Osteoblast (primary cell): ENCODE measurements at regions not wholly inside any gene's neighbourhood (a gene's known extent, or its start where the extent isn't known, plus 50 kb on each side); places are given as distances from the start of the nearest gene placed in this dataset.

ENCODE experiments used
- DNase-seq: peaks from one replicate; pipeline ENCODE4 v3.0.0; 2011; ENCODE audit warnings: low spot score, mixed read lengths; ENCODE audit not compliant: insufficient read length; ENCODE audit errors: missing footprints
- H2AFZ ChIP-seq: 2 replicates; pipeline ENCODE4 v1.6.0; 2011; ENCODE audit warnings: mild to moderate bottlenecking, low read length
- H3K27ac ChIP-seq: 2 replicates; pipeline ENCODE4 v1.5.1; 2011; ENCODE audit warnings: mild to moderate bottlenecking, low read depth, low read length, moderate library complexity
- H3K27me3 ChIP-seq: 2 replicates; pipeline ENCODE4 v1.6.0; 2012; ENCODE audit warnings: mild to moderate bottlenecking, control low read depth, inconsistent platforms, low read length, moderate library complexity; ENCODE audit not compliant: insufficient read depth
- H3K36me3 ChIP-seq: 2 replicates; pipeline ENCODE4 v1.5.1; 2011; ENCODE audit warnings: mild to moderate bottlenecking, low read length, control low read depth, moderate library complexity; ENCODE audit not compliant: insufficient read depth
- H3K4me1 ChIP-seq: 2 replicates; pipeline ENCODE4 v1.5.1; 2011; ENCODE audit warnings: mild to moderate bottlenecking, low read length, control low read depth, moderate library complexity; ENCODE audit not compliant: insufficient read depth
- H3K4me2 ChIP-seq: 2 replicates; pipeline ENCODE4 v1.6.0; 2011; ENCODE audit warnings: mild to moderate bottlenecking, low read length; ENCODE audit not compliant: insufficient read depth
- H3K4me3 ChIP-seq: fragments of 200-600 bp; sonication (generic); 3 replicates; pipeline ENCODE4 v1.5.1; 2012; ENCODE audit warnings: mild to moderate bottlenecking, low read length, inconsistent platforms; ENCODE audit not compliant: insufficient read depth
- H3K79me2 ChIP-seq: 2 replicates; pipeline ENCODE4 v1.6.0; 2012; ENCODE audit warnings: mild to moderate bottlenecking, low read length, control low read depth, inconsistent platforms; ENCODE audit not compliant: insufficient read depth
- H3K9me3 ChIP-seq: 2 replicates; pipeline ENCODE4 v1.5.1; 2011; ENCODE audit warnings: low read depth, low read length, control low read depth
- H4K20me1 ChIP-seq: 2 replicates; pipeline ENCODE4 v1.6.0; 2012; ENCODE audit warnings: mild to moderate bottlenecking, low read length, control low read depth; ENCODE audit not compliant: insufficient read depth
- TF ChIP-seq, protein P1 (sequence below): IDR thresholded peaks from 2 replicates; pipeline ENCODE4 v1.5.1; 2011; ENCODE audit warnings: mild to moderate bottlenecking, low read depth, low read length, moderate library complexity; ENCODE audit errors: extremely low read depth

DNA sequence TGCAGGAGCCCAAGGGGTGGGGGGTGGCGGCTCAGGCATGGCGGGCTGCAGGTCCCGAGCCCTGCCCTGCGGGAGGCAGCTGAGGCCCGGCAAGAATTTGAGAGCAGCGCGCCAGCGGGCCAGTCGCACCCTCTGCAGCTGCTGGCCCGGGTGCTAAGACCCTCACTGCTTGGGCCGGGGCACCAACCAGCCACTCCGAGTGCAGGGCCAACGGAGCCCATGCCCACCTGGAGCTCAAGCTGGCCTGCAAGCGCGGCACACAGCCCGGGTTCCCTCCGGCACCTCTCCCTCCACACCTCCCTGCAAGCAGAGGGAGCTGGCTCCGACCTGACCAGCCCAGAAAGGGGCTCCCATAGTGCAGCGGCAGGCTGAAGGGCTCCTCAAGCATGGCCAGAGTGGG is 758.2 kb upstream of the INTU start:
- Histone ChIP-seq H3K4me3 (no peak overlapping the region), H3K27me3 (no peaks in the 10 kb centered on the region), H4K20me1 (no peaks in the 10 kb centered on the region), H3K36me3 (no peaks in the 10 kb centered on the region), H3K27ac (no peak overlapping the region), H2AFZ (no peak overlapping the region), H3K4me2 (no peak overlapping the region), H3K9me3 (no peaks in the 10 kb centered on the region), H3K79me2 (no peaks in the 10 kb centered on the region), H3K4me1 (no peaks in the 10 kb centered on the region)
- TF ChIP-seq, protein P1, sequence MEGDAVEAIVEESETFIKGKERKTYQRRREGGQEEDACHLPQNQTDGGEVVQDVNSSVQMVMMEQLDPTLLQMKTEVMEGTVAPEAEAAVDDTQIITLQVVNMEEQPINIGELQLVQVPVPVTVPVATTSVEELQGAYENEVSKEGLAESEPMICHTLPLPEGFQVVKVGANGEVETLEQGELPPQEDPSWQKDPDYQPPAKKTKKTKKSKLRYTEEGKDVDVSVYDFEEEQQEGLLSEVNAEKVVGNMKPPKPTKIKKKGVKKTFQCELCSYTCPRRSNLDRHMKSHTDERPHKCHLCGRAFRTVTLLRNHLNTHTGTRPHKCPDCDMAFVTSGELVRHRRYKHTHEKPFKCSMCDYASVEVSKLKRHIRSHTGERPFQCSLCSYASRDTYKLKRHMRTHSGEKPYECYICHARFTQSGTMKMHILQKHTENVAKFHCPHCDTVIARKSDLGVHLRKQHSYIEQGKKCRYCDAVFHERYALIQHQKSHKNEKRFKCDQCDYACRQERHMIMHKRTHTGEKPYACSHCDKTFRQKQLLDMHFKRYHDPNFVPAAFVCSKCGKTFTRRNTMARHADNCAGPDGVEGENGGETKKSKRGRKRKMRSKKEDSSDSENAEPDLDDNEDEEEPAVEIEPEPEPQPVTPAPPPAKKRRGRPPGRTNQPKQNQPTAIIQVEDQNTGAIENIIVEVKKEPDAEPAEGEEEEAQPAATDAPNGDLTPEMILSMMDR: no peak
- DNase-seq: no peak

DNA sequence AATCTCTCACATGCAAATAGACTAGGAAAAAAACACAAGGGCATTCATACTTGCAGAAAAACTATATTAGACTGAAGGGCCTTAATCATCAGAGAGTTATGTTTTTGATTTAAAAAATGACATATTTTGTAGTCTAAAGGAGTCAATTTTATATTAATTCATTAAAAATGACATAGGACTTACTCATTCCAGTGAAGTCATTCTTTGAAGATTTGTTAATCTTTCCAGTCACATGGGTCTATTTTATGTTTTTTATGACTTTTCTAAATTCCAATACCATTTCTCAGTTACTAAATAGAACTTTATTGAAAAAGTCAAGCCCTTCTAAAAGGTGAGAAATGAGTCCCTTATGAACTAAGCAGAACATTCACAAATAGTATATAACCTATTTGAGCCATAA is 743.8 kb upstream of the INTU start:
- H3K4me2 ChIP-seq: no peak overlapping the region
- H3K4me1 ChIP-seq: no peaks in the 10 kb centered on the region
- H3K27me3 ChIP-seq: no peaks in the 10 kb centered on the region
- H3K36me3 ChIP-seq: no peaks in the 10 kb centered on the region
- TF ChIP-seq, protein P1: no peak
- H2AFZ ChIP-seq: no peak overlapping the region
- H3K4me3 ChIP-seq: no peak overlapping the region
- H3K9me3 ChIP-seq: no peaks in the 10 kb centered on the region
- H4K20me1 ChIP-seq: no peaks in the 10 kb centered on the region
- no peaks in the 10 kb centered on the region for H3K79me2 ChIP-seq
- H3K27ac ChIP-seq: peak overlapping the region; percentile 27
- DNase-seq: peak; percentile 55

DNA sequence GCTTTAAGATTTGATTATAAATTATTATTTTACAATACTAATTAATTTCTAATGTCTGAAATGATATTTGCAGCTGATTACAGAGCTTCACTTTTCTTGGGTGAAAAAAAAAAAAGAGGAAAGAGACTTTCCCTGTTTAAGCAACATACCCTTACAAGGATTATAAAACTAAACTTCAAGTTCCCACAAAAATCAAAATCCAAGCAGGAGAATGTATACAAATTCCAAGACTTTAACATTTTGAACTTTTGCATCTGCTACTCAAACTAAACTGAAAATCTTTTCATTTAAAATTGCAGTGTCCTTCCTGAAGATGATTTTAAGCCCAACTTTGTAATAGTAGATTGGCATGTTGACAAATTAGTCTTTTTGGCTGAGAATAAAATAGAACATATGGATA is 742.4 kb upstream of the INTU start:
- H2AFZ ChIP-seq: no peak overlapping the region
- no peaks in the 10 kb centered on the region for H3K79me2 ChIP-seq
- H3K27me3 ChIP-seq: no peaks in the 10 kb centered on the region
- no peak overlapping the region for H3K4me3 ChIP-seq
- H3K36me3 ChIP-seq: no peaks in the 10 kb centered on the region
- DNase-seq: no peak
- no peaks in the 10 kb centered on the region for H4K20me1 ChIP-seq
- H3K9me3 ChIP-seq: no peaks in the 10 kb centered on the region
- H3K4me2 ChIP-seq: no peak overlapping the region
- no peaks in the 10 kb centered on the region for H3K4me1 ChIP-seq
- H3K27ac ChIP-seq: no peak overlapping the region
- TF ChIP-seq, protein P1: no peak

GRCh38 chr4:126890994-126891393 is 741.8 kb upstream of the INTU start:
- H3K4me1 ChIP-seq: no peaks in the 10 kb centered on the region
- H4K20me1 ChIP-seq: no peaks in the 10 kb centered on the region
- no peak for DNase-seq
- H3K27ac ChIP-seq: no peak overlapping the region
- H3K9me3 ChIP-seq: no peaks in the 10 kb centered on the region
- H2AFZ ChIP-seq: peak overlapping the region; percentile 80
- H3K36me3 ChIP-seq: no peaks in the 10 kb centered on the region
- no peak overlapping the region for H3K4me3 ChIP-seq
- TF ChIP-seq, protein P1: no peak
- H3K4me2 ChIP-seq: no peak overlapping the region
- H3K27me3 ChIP-seq: no peaks in the 10 kb centered on the region
- H3K79me2 ChIP-seq: no peaks in the 10 kb centered on the region
